BE2C (cell line): ENCODE measurements at regions not wholly inside any gene's neighbourhood (a gene's known extent, or its start where the extent isn't known, plus 50 kb on each side); places are given as distances from the start of the nearest gene placed in this dataset.

Experiments used
- DNase-seq: peaks from one replicate; pipeline ENCODE4 v3.0.0-alpha.2; 2020
- H3K27me3 ChIP-seq: fragments of 250-450 bp; sonication (Bioruptor Pico); 2 replicates; pipeline ENCODE4 v1.5.1; 2020; ENCODE audit warnings: mild to moderate bottlenecking
- H3K36me3 ChIP-seq: fragments of 250-450 bp; sonication (Bioruptor Pico); 2 replicates; pipeline ENCODE4 v1.5.1; 2020; ENCODE audit warnings: mild to moderate bottlenecking
- H3K4me1 ChIP-seq: fragments of 250-450 bp; sonication (Bioruptor Pico); 2 replicates; pipeline ENCODE4 v1.5.1; 2020
- H3K4me3 ChIP-seq: 2 replicates; pipeline ENCODE4 v1.5.1; 2011; ENCODE audit warnings: low read depth, low read length
- H3K9me3 ChIP-seq: fragments of 250-450 bp; sonication (Bioruptor Pico); 2 replicates; pipeline ENCODE4 v1.5.1; 2020
- TF ChIP-seq, protein P1 (sequence below): IDR thresholded peaks from 2 replicates; pipeline ENCODE4 v1.5.1; 2012; ENCODE audit warnings: mild to moderate bottlenecking, low read depth, low read length

DNA sequence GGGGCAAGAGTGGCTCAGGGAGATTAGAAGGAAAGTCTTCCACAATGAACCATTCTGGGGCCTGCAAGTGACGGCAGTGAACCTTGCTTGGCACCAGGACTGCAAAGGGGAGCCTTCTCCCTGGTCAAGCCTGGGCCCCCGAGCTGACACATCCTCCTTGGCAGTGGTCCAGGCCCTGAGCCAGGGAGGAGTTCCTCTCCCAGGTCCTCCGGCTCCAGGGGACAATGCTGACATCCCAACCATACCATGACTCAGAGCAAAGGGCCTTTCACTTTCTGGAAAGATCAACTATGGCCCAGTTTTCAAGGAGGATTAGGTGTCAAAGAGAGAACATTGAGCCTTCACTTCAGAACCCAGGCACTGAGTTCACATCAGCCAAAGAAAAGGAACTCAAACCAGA lies 756.5 kb upstream of the TBX3 start:
- DNase-seq = peak; percentile 52
- Histone ChIP-seq H3K36me3 (no peaks in the 10 kb centered on the region; the same call in 1 of the 2 replicates), H3K4me3 (no peak overlapping the region), H3K9me3 (0 out of 2 replicates have a peak, but pooled peaks cover 4% of the 10 kb centered on the region), H3K4me1 (peaks cover 22% of the 10 kb centered on the region), H3K27me3 (no peaks in the 10 kb centered on the region)
- TF ChIP-seq, protein P1, sequence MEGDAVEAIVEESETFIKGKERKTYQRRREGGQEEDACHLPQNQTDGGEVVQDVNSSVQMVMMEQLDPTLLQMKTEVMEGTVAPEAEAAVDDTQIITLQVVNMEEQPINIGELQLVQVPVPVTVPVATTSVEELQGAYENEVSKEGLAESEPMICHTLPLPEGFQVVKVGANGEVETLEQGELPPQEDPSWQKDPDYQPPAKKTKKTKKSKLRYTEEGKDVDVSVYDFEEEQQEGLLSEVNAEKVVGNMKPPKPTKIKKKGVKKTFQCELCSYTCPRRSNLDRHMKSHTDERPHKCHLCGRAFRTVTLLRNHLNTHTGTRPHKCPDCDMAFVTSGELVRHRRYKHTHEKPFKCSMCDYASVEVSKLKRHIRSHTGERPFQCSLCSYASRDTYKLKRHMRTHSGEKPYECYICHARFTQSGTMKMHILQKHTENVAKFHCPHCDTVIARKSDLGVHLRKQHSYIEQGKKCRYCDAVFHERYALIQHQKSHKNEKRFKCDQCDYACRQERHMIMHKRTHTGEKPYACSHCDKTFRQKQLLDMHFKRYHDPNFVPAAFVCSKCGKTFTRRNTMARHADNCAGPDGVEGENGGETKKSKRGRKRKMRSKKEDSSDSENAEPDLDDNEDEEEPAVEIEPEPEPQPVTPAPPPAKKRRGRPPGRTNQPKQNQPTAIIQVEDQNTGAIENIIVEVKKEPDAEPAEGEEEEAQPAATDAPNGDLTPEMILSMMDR = no peak

DNA sequence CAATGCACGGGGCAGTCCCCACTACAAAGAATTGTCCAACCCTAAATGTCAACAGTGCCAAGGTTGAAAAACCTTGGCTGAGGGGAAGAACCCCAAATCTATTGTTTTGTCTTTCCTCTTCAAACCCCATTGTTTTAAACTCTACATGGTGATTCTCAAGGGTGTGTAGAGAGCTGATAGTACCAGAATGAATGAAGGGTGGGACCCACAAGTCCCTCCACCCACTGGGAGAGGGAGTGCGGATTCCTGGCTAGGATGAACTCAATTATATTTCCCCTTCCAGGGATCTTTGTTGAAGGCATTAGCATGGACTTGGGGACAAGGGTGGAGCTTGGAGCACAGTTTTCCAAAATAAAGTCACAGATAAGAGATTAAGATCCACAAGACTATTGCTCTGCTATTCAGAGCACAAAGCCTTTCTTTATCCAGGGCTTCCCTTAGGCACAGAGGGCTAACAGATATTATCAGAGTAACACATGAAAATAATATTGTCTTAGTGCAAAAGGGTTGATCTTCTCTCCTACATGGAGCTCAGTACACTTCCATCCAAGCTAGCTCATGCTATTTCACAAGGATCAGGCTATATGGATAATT lies 755.1 kb upstream of the TBX3 start:
- Histone ChIP-seq H3K9me3 (0 out of 2 replicates have a peak, but pooled peaks cover 4% of the 10 kb centered on the region), H3K36me3 (no peaks in the 10 kb centered on the region; the same call in 1 of the 2 replicates), H3K4me3 (no peak overlapping the region), H3K27me3 (no peaks in the 10 kb centered on the region), H3K4me1 (peaks cover 22% of the 10 kb centered on the region)
- TF ChIP-seq, protein P1 = no peak
- no peak for DNase-seq

DNA sequence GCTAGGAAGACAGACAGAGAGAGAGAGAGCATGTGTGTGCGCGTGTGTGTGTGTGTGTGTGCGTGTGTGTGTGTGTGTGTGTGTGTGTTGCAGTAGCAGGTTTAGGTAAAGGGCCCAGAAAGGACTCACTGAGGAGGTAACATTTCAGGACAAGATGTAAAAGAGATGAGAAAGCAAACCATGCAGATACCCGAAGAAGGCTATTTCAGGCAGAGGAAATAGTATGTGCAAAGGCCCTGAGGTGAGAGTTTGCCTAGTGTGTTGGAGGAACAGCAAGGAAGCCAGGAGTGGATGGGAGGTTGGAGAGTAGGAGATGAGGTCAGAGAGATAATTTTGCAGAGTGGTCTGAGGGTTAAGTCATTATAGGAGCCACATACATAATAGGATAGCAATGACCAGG lies 754.3 kb upstream of the TBX3 start:
- DNase-seq = no peak
- no peaks in the 10 kb centered on the region; the same call in 1 of the 2 replicates for H3K36me3 ChIP-seq
- H3K4me1 ChIP-seq = peaks cover 18% of the 10 kb centered on the region
- H3K27me3 ChIP-seq = no peaks in the 10 kb centered on the region
- no peak overlapping the region for H3K4me3 ChIP-seq
- H3K9me3 ChIP-seq = 0 out of 2 replicates have a peak, but pooled peaks cover 4% of the 10 kb centered on the region
- TF ChIP-seq, protein P1 = no peak

DNA sequence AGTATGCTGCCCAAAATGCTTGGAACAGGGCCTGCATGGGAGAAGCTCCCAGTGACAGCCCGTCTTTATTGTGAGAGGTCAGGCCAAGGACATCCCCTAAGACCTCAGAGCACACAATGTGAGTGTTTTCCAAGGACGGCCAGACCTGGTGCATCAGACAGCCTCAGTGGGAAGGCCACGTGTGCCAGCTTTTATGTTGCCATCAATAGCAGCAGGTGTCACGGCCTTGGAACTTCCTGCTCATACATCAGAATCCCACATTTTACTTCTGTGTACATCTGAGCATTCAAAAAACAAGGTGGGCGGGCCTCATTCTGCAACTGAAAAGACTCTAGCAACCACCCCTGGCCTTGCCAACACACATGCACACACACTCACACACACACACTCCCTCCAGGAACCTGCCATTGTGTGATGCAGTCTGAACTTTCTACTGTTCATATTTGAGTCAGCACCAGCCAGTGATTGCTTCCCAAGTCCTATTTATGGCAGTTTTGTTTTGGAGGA lies 753.1 kb upstream of the TBX3 start:
- TF ChIP-seq, protein P1 = no peak
- H3K27me3 ChIP-seq = no peaks in the 10 kb centered on the region
- no peak for DNase-seq

DNA sequence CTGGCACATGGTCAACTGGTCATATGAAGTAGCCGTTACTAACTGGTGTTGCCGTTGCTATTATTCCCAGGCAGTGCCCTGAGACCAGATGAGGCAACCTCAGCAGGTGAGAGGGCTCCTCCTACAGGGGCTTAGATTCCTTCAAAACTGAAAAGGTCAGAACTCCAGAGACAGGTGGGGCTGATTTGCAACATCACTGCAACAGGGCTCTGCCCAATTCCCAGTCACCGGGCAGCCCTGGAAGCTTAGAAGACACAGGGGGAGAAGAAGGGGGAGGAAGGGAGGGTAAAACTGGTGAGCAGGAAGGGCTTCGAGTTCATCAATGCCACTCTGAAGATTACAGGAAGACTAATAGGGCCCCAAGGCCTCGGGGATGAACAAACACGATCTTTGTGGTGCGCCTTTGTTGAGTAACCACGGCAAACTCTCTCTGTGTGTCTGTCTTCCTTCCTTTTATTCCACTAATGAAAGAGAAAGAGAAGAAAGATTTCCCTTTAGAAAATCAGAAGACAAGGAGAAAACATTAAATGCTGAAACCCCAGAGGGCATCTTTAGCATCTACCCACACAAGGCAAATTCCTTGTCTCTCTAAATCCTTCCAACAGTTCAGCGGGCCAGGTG lies 749.1 kb upstream of the TBX3 start:
- DNase-seq = no peak
- no peaks in the 10 kb centered on the region for H3K27me3 ChIP-seq

More for the DNA sequence above, 753.1 kb upstream of the TBX3 start:
- no peak overlapping the region for H3K4me3 ChIP-seq
- H3K36me3 ChIP-seq = no peaks in the 10 kb centered on the region; the same call in 1 of the 2 replicates
- H3K4me1 ChIP-seq = peaks cover 14% of the 10 kb centered on the region
- 0 out of 2 replicates have a peak, but pooled peaks cover 4% of the 10 kb centered on the region for H3K9me3 ChIP-seq

More for the DNA sequence above, 749.1 kb upstream of the TBX3 start:
- H3K4me3 ChIP-seq = no peak overlapping the region
- no peaks in the 10 kb centered on the region; the same call in 1 of the 2 replicates for H3K36me3 ChIP-seq
- H3K4me1 ChIP-seq = no peaks in the 10 kb centered on the region
- H3K9me3 ChIP-seq = no peaks in the 10 kb centered on the region
- TF ChIP-seq, protein P1 = no peak
